RPMI7951 (cell line): ENCODE measurements at regions not wholly inside any gene's neighbourhood (a gene's known extent, or its start where the extent isn't known, plus 50 kb on each side); places are given as distances from the start of the nearest gene placed in this dataset.
"Not testable (repeated sequence)": the region's sequence is repeated elsewhere in the genome, so short reads cannot be mapped to it uniquely, and the experiment has no call there.

Source experiments
- DNase-seq: peaks from one replicate; pipeline ENCODE4 v3.0.0-alpha.2; 2012; ENCODE audit warnings: low read depth

- DNase-seq, result no peak
Measured at GRCh38 chr21:31536138-31536537, 123.4 kb upstream of the SOD1 start.

GRCh38 chr21:31531967-31532366 is 127.5 kb upstream of the SOD1 start:
- DNase-seq, result no peak

GRCh38 chr21:31530897-31531705 is 128.4 kb upstream of the SOD1 start:
- no peak for DNase-seq

- no peak for DNase-seq
Measured at GRCh38 chr21:31530364-31530763, 129.1 kb upstream of the SOD1 start.

GRCh38 chr21:31529406-31529805 is 130.1 kb upstream of the SOD1 start:
- DNase-seq, result no peak

GRCh38 chr21:31526040-31526439 is 133.5 kb upstream of the SOD1 start:
- DNase-seq, result peak; percentile 66

GRCh38 chr21:31524140-31524539 is 135.4 kb upstream of the SOD1 start:
- DNase-seq, result no peak

- DNase-seq, result no peak
Measured at GRCh38 chr21:31521515-31521914, 138.0 kb upstream of the SOD1 start.

GRCh38 chr21:31520561-31521098 is 138.9 kb upstream of the SOD1 start:
- peak; percentile 38 for DNase-seq

- no peak for DNase-seq
Measured at GRCh38 chr21:31518580-31518979, 140.9 kb upstream of the SOD1 start.

- DNase-seq, result no peak
Measured at GRCh38 chr21:31517664-31518414, 141.7 kb upstream of the SOD1 start.

- no peak for DNase-seq
Measured at GRCh38 chr21:31515253-31515652, 144.2 kb upstream of the SOD1 start.

- peak; percentile 41 for DNase-seq
Measured at GRCh38 chr21:31514598-31514997, 144.9 kb upstream of the SOD1 start.

- DNase-seq, result not testable (repeated sequence)
Measured at GRCh38 chr21:31513541-31513940, 146.0 kb upstream of the SOD1 start.

- not testable (repeated sequence) for DNase-seq
Measured at GRCh38 chr21:31511999-31512398, 147.5 kb upstream of the SOD1 start.

GRCh38 chr21:31511258-31511657 is 148.2 kb upstream of the SOD1 start:
- no peak for DNase-seq

GRCh38 chr21:31509194-31510017 is 150.1 kb upstream of the SOD1 start:
- DNase-seq, result peak; percentile 44

- DNase-seq, result no peak
Measured at GRCh38 chr21:31505975-31506374, 153.5 kb upstream of the SOD1 start.

- DNase-seq, result no peak
Measured at GRCh38 chr21:31503939-31504338, 155.6 kb upstream of the SOD1 start.

- no peak for DNase-seq
Measured at GRCh38 chr21:31503467-31503866, 156.0 kb upstream of the SOD1 start.

GRCh38 chr21:31502537-31503143 is 156.9 kb upstream of the SOD1 start:
- DNase-seq, result no peak

- no peak for DNase-seq
Measured at GRCh38 chr21:31501926-31502325, 157.6 kb upstream of the SOD1 start.
